Trophoblast cell (in vitro differentiated cells and primary cell): ENCODE measurements at regions not wholly inside any gene's neighbourhood (a gene's known extent, or its start where the extent isn't known, plus 50 kb on each side); places are given as distances from the start of the nearest gene placed in this dataset.
"Not testable (repeated sequence)": the region's sequence is repeated elsewhere in the genome, so short reads cannot be mapped to it uniquely, and the experiment has no call there.

Source experiments
- DNase-seq, 2 donors: peaks; one replicate each; pipeline ENCODE4 v3.0.0-alpha.2; 2016
- H2AFZ ChIP-seq: 2 replicates; pipeline ENCODE4 v1.6.1; 2013; ENCODE audit warnings: low read length, moderate library complexity, mild to moderate bottlenecking; ENCODE audit not compliant: insufficient read depth, poor library complexity
- H2AK5ac ChIP-seq: 2 replicates; pipeline ENCODE4 v1.6.1; 2013; ENCODE audit warnings: mild to moderate bottlenecking, low read length
- H2BK120ac ChIP-seq: 2 replicates; pipeline ENCODE4 v1.6.1; 2013; ENCODE audit warnings: low read length, mild to moderate bottlenecking, moderate library complexity; ENCODE audit not compliant: insufficient read depth, poor library complexity
- H2BK12ac ChIP-seq: 2 replicates; pipeline ENCODE4 v1.6.1; 2013; ENCODE audit warnings: mild to moderate bottlenecking, low read length, moderate library complexity
- H2BK5ac ChIP-seq: 2 replicates; pipeline ENCODE4 v1.6.1; 2013; ENCODE audit warnings: low read length, low read depth, moderate library complexity, mild to moderate bottlenecking; ENCODE audit not compliant: poor library complexity
- H3K14ac ChIP-seq: 2 replicates; pipeline ENCODE4 v1.6.1; 2013; ENCODE audit warnings: mild to moderate bottlenecking, low read length
- H3K18ac ChIP-seq: 2 replicates; pipeline ENCODE4 v1.6.1; 2013; ENCODE audit warnings: mild to moderate bottlenecking, low read length
- H3K23ac ChIP-seq: 2 replicates; pipeline ENCODE4 v1.6.1; 2013; ENCODE audit warnings: low read length
- H3K27ac ChIP-seq: 2 replicates; pipeline ENCODE4 v1.5.1; 2013; ENCODE audit warnings: low read depth, mild to moderate bottlenecking, inconsistent platforms, low read length, moderate library complexity
- H3K27me3 ChIP-seq: 2 replicates; pipeline ENCODE4 v1.6.1; 2013; ENCODE audit warnings: inconsistent platforms, mild to moderate bottlenecking, low read length, moderate library complexity; ENCODE audit not compliant: insufficient read depth
- H3K36me3 ChIP-seq, 2 experiments: 1 replicate in 1 of 2; 2 replicates in 1 of 2; pipeline ENCODE4 v1.6.1; 2013; ENCODE audit warnings: low read length in 2 of 2, mild to moderate bottlenecking in 2 of 2, moderate library complexity in 1 of 2; ENCODE audit not compliant: insufficient read depth in 2 of 2, control insufficient read depth in 1 of 2
- H3K4ac ChIP-seq: 2 replicates; pipeline ENCODE4 v1.6.1; 2013; ENCODE audit warnings: low read depth, mild to moderate bottlenecking, low read length, moderate library complexity
- H3K4me1 ChIP-seq, 2 experiments: 1 replicate in 1 of 2; 2 replicates in 1 of 2; pipeline ENCODE4 v1.6.1; 2013; ENCODE audit warnings: low read length in 2 of 2, mild to moderate bottlenecking in 2 of 2, moderate library complexity in 1 of 2; ENCODE audit not compliant: insufficient read depth in 2 of 2, control insufficient read depth in 1 of 2
- H3K4me2 ChIP-seq: 2 replicates; pipeline ENCODE4 v1.6.1; 2013; ENCODE audit warnings: inconsistent platforms, mild to moderate bottlenecking, low read length, moderate library complexity
- H3K4me3 ChIP-seq: 2 replicates; pipeline ENCODE4 v1.5.1; 2013; ENCODE audit warnings: mild to moderate bottlenecking, low read depth, low read length, inconsistent platforms
- H3K79me1 ChIP-seq: one replicate; pipeline ENCODE4 v1.6.1; 2013; ENCODE audit warnings: low read length
- H3K79me2 ChIP-seq: 2 replicates; pipeline ENCODE4 v1.6.1; 2013; ENCODE audit warnings: low read length, mild to moderate bottlenecking; ENCODE audit not compliant: control insufficient read depth, insufficient read depth, poor library complexity
- H3K9ac ChIP-seq: 2 replicates; pipeline ENCODE4 v1.6.1; 2013; ENCODE audit warnings: mild to moderate bottlenecking, low read length
- H3K9me3 ChIP-seq: 2 replicates; pipeline ENCODE4 v1.6.1; 2013; ENCODE audit warnings: low read depth, mild to moderate bottlenecking, control low read depth, inconsistent platforms, low read length; ENCODE audit not compliant: insufficient read depth
- H4K12ac ChIP-seq: 2 replicates; pipeline ENCODE4 v1.6.1; 2013; ENCODE audit warnings: low read depth, mild to moderate bottlenecking, low read length, moderate library complexity
- H4K8ac ChIP-seq: 2 replicates; pipeline ENCODE4 v1.6.1; 2013; ENCODE audit warnings: low read depth, mild to moderate bottlenecking, low read length, moderate library complexity
- H4K91ac ChIP-seq: one replicate; pipeline ENCODE4 v1.6.1; 2013; ENCODE audit warnings: low read depth, mild to moderate bottlenecking, low read length, moderate library complexity
- WGBS: extraction: QIAGEN DNeasy Blood & Tissue Kit; methylation state at CpG from one replicate; pipeline ENCODE4 v1.1.7; 2013; ENCODE audit warnings: missing lambda C conversion rate; ENCODE audit not compliant: insufficient read length, insufficient coverage; ENCODE audit errors: extremely low coverage; 5-methylcytosine and 5-hydroxymethylcytosine counted together

- not testable (repeated sequence) for DNase-seq, H2BK5ac ChIP-seq, H3K79me1 ChIP-seq, H3K18ac ChIP-seq, H3K9me3 ChIP-seq, H3K14ac ChIP-seq, H3K9ac ChIP-seq, H3K4me2 ChIP-seq, H4K12ac ChIP-seq, H3K4me1 ChIP-seq, H3K27me3 ChIP-seq, H2BK120ac ChIP-seq, H2AFZ ChIP-seq, H3K4me3 ChIP-seq, H2BK12ac ChIP-seq, H3K23ac ChIP-seq, H3K4ac ChIP-seq, H3K79me2 ChIP-seq, H3K36me3 ChIP-seq, H2AK5ac ChIP-seq, H4K91ac ChIP-seq, H4K8ac ChIP-seq, H3K27ac ChIP-seq
- WGBS: no CpG with 5 or more reads among the region's 7 CpGs
Measured at GRCh38 chr1:228796945-228797344, 61.7 kb downstream of the RHOU start.

DNA sequence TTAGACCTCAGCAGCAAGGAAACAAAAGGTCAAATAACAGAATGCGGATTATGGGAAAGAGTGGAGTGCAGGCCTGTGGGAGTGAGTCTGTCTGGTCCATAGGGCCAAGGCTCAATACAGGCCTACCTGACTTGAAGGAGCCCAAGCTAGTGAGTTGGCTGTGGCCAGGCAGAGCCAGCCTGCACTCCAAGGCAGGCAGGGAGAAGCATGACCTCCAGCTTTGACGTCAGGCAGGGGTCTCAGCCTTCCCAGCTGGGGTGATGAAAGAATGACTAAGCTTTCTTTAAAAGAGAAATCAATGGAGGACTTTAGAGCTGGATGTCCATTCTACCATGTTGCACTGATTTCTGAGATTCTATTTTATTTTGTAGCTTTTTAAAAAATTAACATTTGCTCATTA, 62.8 kb downstream of the RHOU start:
- H3K9ac ChIP-seq: no peak overlapping the region
- H3K4me3 ChIP-seq: no peak overlapping the region
- peak overlapping the region; percentile 37 for H2BK120ac ChIP-seq
- H4K91ac ChIP-seq: peak overlapping the region; percentile 2
- peak overlapping the region; percentile 90 for H2BK12ac ChIP-seq
- peaks cover 5 to 13% of the 10 kb centered on the region in 2 experiments for H3K4me1 ChIP-seq
- H3K23ac ChIP-seq: no peak overlapping the region
- H4K12ac ChIP-seq: no peak overlapping the region
- H3K4ac ChIP-seq: no peak overlapping the region
- peaks cover 2% of the 10 kb centered on the region for H3K79me1 ChIP-seq
- no CpG with 5 or more reads among the region's 2 CpGs for WGBS
- H3K4me2 ChIP-seq: no peak overlapping the region
- no peak overlapping the region for H4K8ac ChIP-seq
- H2AK5ac ChIP-seq: peak overlapping the region; percentile 65
- DNase-seq: no peak
- H3K14ac ChIP-seq: no peak overlapping the region
- H3K79me2 ChIP-seq: no peaks in the 10 kb centered on the region
- H3K9me3 ChIP-seq: no peaks in the 10 kb centered on the region
- no peak overlapping the region for H3K27ac ChIP-seq
- no peak overlapping the region for H3K18ac ChIP-seq
- H3K27me3 ChIP-seq: no peaks in the 10 kb centered on the region
- H2AFZ ChIP-seq: no peak overlapping the region
- no peaks in the 10 kb centered on the region for H3K36me3 ChIP-seq
- no peak overlapping the region for H2BK5ac ChIP-seq

GRCh38 chr1:228798548-228798947, 63.3 kb downstream of the RHOU start:
- Histone ChIP-seq H2BK120ac (no peak overlapping the region), H2AFZ (no peak overlapping the region), H4K8ac (no peak overlapping the region), H3K27ac (no peak overlapping the region), H3K27me3 (no peaks in the 10 kb centered on the region), H2AK5ac (no peak overlapping the region), H3K4me2 (no peak overlapping the region), H2BK5ac (no peak overlapping the region), H3K14ac (peak overlapping the region; percentile 20), H4K91ac (no peak overlapping the region), H3K36me3 (no peaks in the 10 kb centered on the region), H3K79me2 (no peaks in the 10 kb centered on the region), H2BK12ac (peak overlapping the region; percentile 82), H3K79me1 (peaks cover 4% of the 10 kb centered on the region), H3K9me3 (no peaks in the 10 kb centered on the region), H3K18ac (no peak overlapping the region), H4K12ac (no peak overlapping the region), H3K4me1 (peaks cover 5 to 13% of the 10 kb centered on the region in 2 experiments), H3K9ac (no peak overlapping the region), H3K4ac (no peak overlapping the region), H3K23ac (no peak overlapping the region), H3K4me3 (no peak overlapping the region)
- no CpG with 5 or more reads among the region's 5 CpGs for WGBS
- DNase-seq: no peak

DNA sequence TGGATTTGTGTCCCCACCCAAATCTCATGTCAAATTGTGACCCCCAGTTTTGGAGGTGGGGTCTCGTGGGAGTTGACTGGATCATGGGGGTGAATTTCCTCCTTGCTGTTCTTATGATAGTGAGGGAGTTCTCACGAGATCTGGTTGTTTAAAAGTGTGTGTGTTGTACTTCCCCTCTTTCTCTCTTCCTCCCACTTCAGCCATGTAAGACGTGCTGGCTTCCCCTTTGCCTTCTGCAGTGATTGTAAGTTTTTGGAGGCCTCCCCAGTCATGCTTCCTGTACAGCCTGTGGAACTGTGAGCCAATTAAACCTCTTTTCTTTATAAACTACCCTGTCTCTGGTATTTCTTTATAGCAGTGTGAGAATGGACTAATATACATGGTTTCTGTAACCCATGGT, 64.6 kb downstream of the RHOU start:
- no peak overlapping the region for H2BK12ac ChIP-seq
- H3K4me3 ChIP-seq: no peak overlapping the region
- H3K14ac ChIP-seq: no peak overlapping the region
- no peak overlapping the region for H4K91ac ChIP-seq
- no peaks in the 10 kb centered on the region for H3K79me2 ChIP-seq
- no peak overlapping the region for H2AK5ac ChIP-seq
- no peak overlapping the region for H3K27ac ChIP-seq
- no peak overlapping the region for H3K9ac ChIP-seq
- peaks cover 7% of the 10 kb centered on the region for H3K79me1 ChIP-seq
- no peak overlapping the region for H3K4me2 ChIP-seq
- H3K36me3 ChIP-seq: no peaks in the 10 kb centered on the region
- no peak overlapping the region for H4K8ac ChIP-seq
- H4K12ac ChIP-seq: no peak overlapping the region
- H2AFZ ChIP-seq: no peak overlapping the region
- peaks cover 5 to 18% of the 10 kb centered on the region in 2 experiments for H3K4me1 ChIP-seq
- H3K18ac ChIP-seq: no peak overlapping the region
- no peaks in the 10 kb centered on the region for H3K27me3 ChIP-seq
- H3K9me3 ChIP-seq: no peaks in the 10 kb centered on the region
- H3K23ac ChIP-seq: no peak overlapping the region
- no peak overlapping the region for H3K4ac ChIP-seq
- no peak overlapping the region for H2BK120ac ChIP-seq
- no CpG with 5 or more reads among the region's 3 CpGs for WGBS
- no peak overlapping the region for H2BK5ac ChIP-seq
- DNase-seq: no peak
